Neural cell (in vitro differentiated cells): ENCODE measurements at regions not wholly inside any gene's neighbourhood (a gene's known extent, or its start where the extent isn't known, plus 50 kb on each side); places are given as distances from the start of the nearest gene placed in this dataset.
"Not testable (repeated sequence)": the region's sequence is repeated elsewhere in the genome, so short reads cannot be mapped to it uniquely, and the experiment has no call there.

Source experiments
- H2AFZ ChIP-seq: fragments of 200-600, 300-800 bp; sonication (generic), shearing (Covaris generic); 2 replicates; pipeline ENCODE4 v1.6.0; 2014; ENCODE audit warnings: low read depth, mild to moderate bottlenecking, antibody characterized with exemption, low read length, moderate library complexity
- H3F3A ChIP-seq: fragments of 200-600 bp; shearing (Covaris generic); 2 replicates; pipeline ENCODE4 v1.6.1; 2016; ENCODE audit warnings: mild to moderate bottlenecking, moderate library complexity, mixed read lengths, antibody characterized with exemption, low read length; ENCODE audit not compliant: insufficient read depth, poor library complexity, severe bottlenecking
- H3K27ac ChIP-seq: fragments of 200-600, 300-800 bp; sonication (generic), shearing (Covaris generic); 2 replicates; pipeline ENCODE4 v1.5.1; 2014; ENCODE audit warnings: mild to moderate bottlenecking, low read length, moderate library complexity
- H3K27me3 ChIP-seq: fragments of 300-800, 200-600 bp; sonication (generic), shearing (Covaris generic); 2 replicates; pipeline ENCODE4 v1.6.0; 2014; ENCODE audit warnings: mild to moderate bottlenecking, low read depth, low read length, moderate library complexity; ENCODE audit not compliant: insufficient read depth
- H3K36me3 ChIP-seq: fragments of 300-800, 200-600 bp; sonication (generic), shearing (Covaris generic); 2 replicates; pipeline ENCODE4 v1.5.1; 2014; ENCODE audit warnings: mild to moderate bottlenecking, antibody characterized with exemption, low read length, moderate library complexity; ENCODE audit not compliant: insufficient read depth
- H3K4me2 ChIP-seq: fragments of 300-800, 200-600 bp; sonication (generic), shearing (Covaris generic); 2 replicates; pipeline ENCODE4 v1.6.0; 2014; ENCODE audit warnings: mild to moderate bottlenecking, low read length
- H3K4me3 ChIP-seq: fragments of 300-800, 200-600 bp; sonication (generic), shearing (Covaris generic); 2 replicates; pipeline ENCODE4 v1.5.1; 2014; ENCODE audit warnings: mild to moderate bottlenecking, low read length, moderate library complexity
- H3K79me2 ChIP-seq: fragments of 200-600 bp; shearing (Covaris generic); replicated peaks from 2 replicates; pipeline ENCODE4 v1.6.0; 2014; ENCODE audit warnings: mild to moderate bottlenecking, low read length, moderate library complexity; ENCODE audit not compliant: insufficient read depth
- H3K9ac ChIP-seq: fragments of 300-800, 200-600 bp; sonication (generic), shearing (Covaris generic); 2 replicates; pipeline ENCODE4 v1.6.1; 2016; ENCODE audit warnings: mild to moderate bottlenecking, low read length, mixed read lengths
- H3K9me2 ChIP-seq: fragments of 200-600 bp; shearing (Covaris generic); 2 replicates; pipeline ENCODE4 v1.6.1; 2016; ENCODE audit warnings: mild to moderate bottlenecking, low read length, mixed read lengths; ENCODE audit not compliant: insufficient read depth
- H3K9me3 ChIP-seq: fragments of 200-600, 300-800 bp; sonication (generic), shearing (Covaris generic); 2 replicates; pipeline ENCODE4 v1.6.1; 2016; ENCODE audit warnings: mild to moderate bottlenecking, mixed run types, low read length, moderate library complexity, mixed read lengths
- H4K20me1 ChIP-seq: fragments of 200-600 bp; shearing (Covaris generic); 2 replicates; pipeline ENCODE4 v1.6.1; 2016; ENCODE audit warnings: mild to moderate bottlenecking, mixed run types; ENCODE audit not compliant: insufficient read depth
- EP300 ChIP-seq: fragments of 450-650 bp; conservative IDR thresholded peaks from 2 replicates; pipeline ENCODE4 v1.6.1; 2014; ENCODE audit warnings: antibody characterized with exemption, mild to moderate bottlenecking, moderate library complexity; ENCODE audit not compliant: poor library complexity, severe bottlenecking
- EZH2 ChIP-seq: fragments of 200-600, 300-800 bp; shearing (Covaris generic), sonication (generic); IDR thresholded peaks from 2 replicates; pipeline ENCODE4 v1.6.1; 2014; ENCODE audit warnings: antibody characterized with exemption, low read length, borderline replicate concordance, mild to moderate bottlenecking; ENCODE audit not compliant: insufficient read depth, poor library complexity, severe bottlenecking
- MXI1 ChIP-seq: fragments of 450-650 bp; conservative IDR thresholded peaks from 2 replicates; pipeline ENCODE4 v1.6.1; 2014; ENCODE audit warnings: antibody characterized with exemption, mild to moderate bottlenecking; ENCODE audit not compliant: poor library complexity, severe bottlenecking
- POLR2AphosphoS5 ChIP-seq: IDR thresholded peaks from 2 replicates; pipeline ENCODE4 v1.6.1; 2012
- RAD21 ChIP-seq: fragments of 450-650 bp; conservative IDR thresholded peaks from 2 replicates; pipeline ENCODE4 v1.6.1; 2014; ENCODE audit warnings: antibody characterized with exemption, mild to moderate bottlenecking, moderate library complexity
- REST ChIP-seq: IDR thresholded peaks from 2 replicates; pipeline ENCODE4 v1.6.1; 2012; ENCODE audit warnings: borderline replicate concordance
- SMC3 ChIP-seq: fragments of 450-650 bp; conservative IDR thresholded peaks from 2 replicates; pipeline ENCODE4 v1.6.1; 2014; ENCODE audit warnings: antibody characterized with exemption, mild to moderate bottlenecking, moderate library complexity; ENCODE audit not compliant: poor library complexity
- TAF1 ChIP-seq: IDR thresholded peaks from 2 replicates; pipeline ENCODE4 v1.6.1; 2012; ENCODE audit warnings: low read depth

- Histone ChIP-seq H3K27me3 (no peaks in the 10 kb centered on the region), H3K4me2 (no peak overlapping the region), H3K27ac (no peak overlapping the region), H3F3A (no peaks in the 10 kb centered on the region), H3K79me2 (no peaks in the 10 kb centered on the region), H4K20me1 (no peaks in the 10 kb centered on the region), H3K9ac (no peak overlapping the region), H2AFZ (no peak overlapping the region), H3K9me3 (no peaks in the 10 kb centered on the region), H3K4me3 (no peak overlapping the region), H3K36me3 (no peaks in the 10 kb centered on the region), H3K9me2 (no peaks in the 10 kb centered on the region)
- TF ChIP-seq EP300 (no peak), EZH2 (no peak), RAD21 (no peak)
Observed at GRCh38 chr10:70986623-70986950, 98.2 kb upstream of the PCBD1 start.

DNA sequence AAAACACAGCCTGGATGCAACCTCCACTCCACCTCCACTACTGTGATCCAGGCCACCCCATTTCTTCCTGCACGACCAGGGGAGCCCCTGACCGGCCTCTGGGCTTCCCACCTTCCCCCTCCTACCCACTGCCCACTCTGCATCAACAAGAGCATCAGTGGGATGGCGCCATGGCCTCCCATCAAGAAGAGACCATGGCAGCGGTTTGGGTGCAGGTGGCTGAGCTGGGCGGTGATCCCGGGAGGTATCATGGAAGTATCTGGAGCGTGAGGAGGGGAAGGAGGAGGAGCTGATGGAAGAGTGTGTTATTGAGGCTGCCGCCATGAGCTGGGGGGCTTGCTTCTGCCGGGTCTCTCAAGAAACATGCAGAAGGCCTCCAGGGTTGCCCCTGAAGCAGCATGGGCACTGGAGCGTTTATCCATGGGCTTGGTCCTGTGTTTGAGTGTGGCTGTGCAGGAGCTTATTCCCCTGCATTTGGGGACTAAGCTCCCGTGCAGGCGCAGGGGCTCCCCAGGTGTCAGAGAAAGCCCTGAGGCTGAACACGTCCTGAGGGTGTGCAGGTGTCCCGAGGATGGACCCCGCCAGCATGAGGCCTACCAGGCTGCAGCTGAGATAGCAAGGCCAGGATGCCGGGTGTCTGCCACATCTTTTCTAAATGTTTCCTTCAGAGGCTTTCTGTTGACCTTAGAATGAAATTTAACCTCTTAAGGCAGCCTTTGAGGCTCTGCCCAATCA lies 99.2 kb upstream of the PCBD1 start:
- Histone ChIP-seq H3K9ac (no peak overlapping the region), H3F3A (no peaks in the 10 kb centered on the region)

DNA sequence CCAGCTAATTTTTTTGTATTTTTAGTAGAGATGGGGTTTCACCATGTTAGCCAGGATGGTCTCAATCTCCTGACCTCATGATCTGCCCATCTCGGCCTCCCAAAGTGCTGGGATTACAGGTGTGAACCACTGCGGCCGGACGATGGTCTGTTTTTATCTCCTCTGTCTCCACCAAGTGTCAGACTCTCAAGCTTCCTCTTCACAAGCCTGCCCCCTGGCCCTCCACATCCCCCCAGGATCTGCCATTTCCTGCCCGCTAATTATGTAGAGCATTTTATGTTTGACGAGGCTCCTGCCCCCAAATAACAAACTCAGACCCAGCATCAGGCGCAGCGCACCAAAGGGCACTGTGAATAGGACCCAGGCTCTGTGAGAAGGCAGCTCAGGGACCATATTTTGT lies 101.8 kb upstream of the PCBD1 start:
- H3K9ac ChIP-seq, H3K9me2 ChIP-seq, H3K27me3 ChIP-seq, H3K79me2 ChIP-seq, H3K4me3 ChIP-seq, H3K36me3 ChIP-seq, H3K9me3 ChIP-seq, H3K27ac ChIP-seq, H2AFZ ChIP-seq, H4K20me1 ChIP-seq, H3K4me2 ChIP-seq, H3F3A ChIP-seq: not testable (repeated sequence)

More for the DNA sequence above, 99.2 kb upstream of the PCBD1 start:
- no peaks in the 10 kb centered on the region for H3K36me3 ChIP-seq
- H3K79me2 ChIP-seq: no peaks in the 10 kb centered on the region
- no peak overlapping the region for H3K4me3 ChIP-seq
- H3K27me3 ChIP-seq: no peaks in the 10 kb centered on the region
- no peak overlapping the region for H3K4me2 ChIP-seq
- no peaks in the 10 kb centered on the region for H4K20me1 ChIP-seq
- no peak overlapping the region for H3K27ac ChIP-seq
- H3K9me2 ChIP-seq: no peaks in the 10 kb centered on the region
- no peak overlapping the region for H2AFZ ChIP-seq
- no peaks in the 10 kb centered on the region for H3K9me3 ChIP-seq
- TF ChIP-seq REST (no peak), MXI1 (no peak), EP300 (no peak), SMC3 (no peak), POLR2AphosphoS5 (no peak), TAF1 (no peak)
